Endothelial cell of umbilical vein (primary cell): ENCODE measurements at regions not wholly inside any gene's neighbourhood (a gene's known extent, or its start where the extent isn't known, plus 50 kb on each side); places are given as distances from the start of the nearest gene placed in this dataset.

Experiments
- BruUV-seq: library from RNA; stranded (reverse); fragments of 400-500 nt; replicated peaks from 2 replicates; lab custom pipeline; 2021; lab: Mats Ljungman, UMichigan
- CTCF ChIA-PET: fragments of 300-600, 350-600 bp; sonication (Branson Sonifier 250); formaldehyde crosslinking; loops from one replicate; lab custom pipeline; 2021; ENCODE audit warnings: antibody characterized with exemption, inconsistent platforms; lab: Charles Lee
- POLR2A ChIA-PET: fragments of 300-600, 350-600 bp; sonication (Branson Sonifier 250); formaldehyde crosslinking; loops from one replicate; lab custom pipeline; 2021; ENCODE audit warnings: antibody characterized with exemption, inconsistent platforms; lab: Charles Lee
- DNase-seq: peaks from one replicate; pipeline ENCODE4 v3.0.0-alpha.2; 2011; ENCODE audit warnings: low read depth, low spot score
- FAIRE-seq: peaks from 2 replicates; lab custom pipeline; 2011; peaks lifted over from hg19 to GRCh38; lab: Jason Lieb, UNC
- H2AFZ ChIP-seq: 2 replicates; pipeline ENCODE4 v1.6.0; 2012; ENCODE audit warnings: low read depth, low read length, control low read depth, inconsistent platforms
- H3K27ac ChIP-seq: 2 replicates; pipeline ENCODE4 v1.5.1; 2011; ENCODE audit warnings: low read depth, mild to moderate bottlenecking, control low read depth, low read length, moderate library complexity; ENCODE audit not compliant: insufficient read depth
- H3K27me3 ChIP-seq, 2 experiments: 2 replicates each; pipeline versions ENCODE4 v1.6.0 to v1.6.1; 2011; ENCODE audit warnings: low read length in 2 of 2, mixed read lengths in 1 of 2; ENCODE audit not compliant: control insufficient read depth in 2 of 2, insufficient read depth in 2 of 2
- H3K36me3 ChIP-seq, 2 experiments: 2 replicates in 1 of 2; 3 replicates in 1 of 2; pipeline ENCODE4 v1.5.1; 2011; ENCODE audit warnings: low read length in 2 of 2, mild to moderate bottlenecking in 1 of 2, moderate library complexity in 1 of 2; ENCODE audit not compliant: control insufficient read depth in 2 of 2, insufficient read depth in 2 of 2; ENCODE audit errors: extremely low read depth in 1 of 2
- H3K4me1 ChIP-seq: 3 replicates; pipeline ENCODE4 v1.5.1; 2011; ENCODE audit warnings: mild to moderate bottlenecking, low read length; ENCODE audit not compliant: control insufficient read depth, insufficient read depth; ENCODE audit errors: extremely low read depth
- H3K4me2 ChIP-seq: 2 replicates; pipeline ENCODE4 v1.6.1; 2011; ENCODE audit warnings: low read length, control low read depth, mixed read lengths; ENCODE audit not compliant: insufficient read depth
- H3K4me3 ChIP-seq, 3 experiments: fragments of 200-600 bp in 1 of 3; sonication (generic), shearing (Covaris generic) in 1 of 3; replicated peaks in 1 of 3; 2 replicates each; pipeline ENCODE4 v1.5.1; 2011 to 2016; ENCODE audit warnings: control low read depth in 3 of 3, low read length in 3 of 3, mild to moderate bottlenecking in 2 of 3, inconsistent platforms in 1 of 3, low read depth in 1 of 3, moderate library complexity in 1 of 3; ENCODE audit not compliant: insufficient read depth in 1 of 3
- H3K79me2 ChIP-seq: 2 replicates; pipeline ENCODE4 v1.6.0; 2012; ENCODE audit warnings: low read length, inconsistent platforms; ENCODE audit not compliant: control insufficient read depth, insufficient read depth
- H3K9ac ChIP-seq: replicated peaks from 2 replicates; pipeline ENCODE3; 2011; ENCODE audit warnings: low read length, control low read depth; ENCODE audit not compliant: insufficient read depth; ENCODE audit errors: extremely low read depth
- H3K9me1 ChIP-seq: replicated peaks from 3 replicates; pipeline ENCODE4 v1.6.0; 2011; ENCODE audit warnings: mild to moderate bottlenecking, low read length; ENCODE audit not compliant: control insufficient read depth, insufficient read depth; ENCODE audit errors: extremely low read depth
- H3K9me3 ChIP-seq: replicated peaks from 2 replicates; pipeline ENCODE4 v1.5.1; 2012; ENCODE audit warnings: low read length, inconsistent platforms; ENCODE audit not compliant: control insufficient read depth, insufficient read depth
- H4K20me1 ChIP-seq: replicated peaks from 2 replicates; pipeline ENCODE3; 2011; ENCODE audit warnings: mild to moderate bottlenecking, low read length; ENCODE audit not compliant: control insufficient read depth, insufficient read depth; ENCODE audit errors: extremely low read depth
- CTCF ChIP-seq, 2 donors: IDR thresholded peaks; 1 replicate in 1 of 2; 2 replicates in 1 of 2; pipeline ENCODE4 v1.5.1; 2011; ENCODE audit warnings: low read length in 2 of 2, mild to moderate bottlenecking in 2 of 2, moderate library complexity in 2 of 2, control low read depth in 1 of 2, inconsistent platforms in 1 of 2, low read depth in 1 of 2; ENCODE audit not compliant: insufficient read depth in 1 of 2; ENCODE audit errors: extremely low read depth in 1 of 2
- EZH2 ChIP-seq: IDR thresholded peaks from 2 replicates; pipeline ENCODE4 v1.6.1; 2012; ENCODE audit warnings: borderline replicate concordance, low read depth, mild to moderate bottlenecking, moderate library complexity, low read length, inconsistent platforms; ENCODE audit not compliant: severe bottlenecking
- FOS ChIP-seq: IDR thresholded peaks from 2 replicates; pipeline ENCODE4 v1.6.1; 2011; ENCODE audit warnings: mild to moderate bottlenecking, low read length, moderate library complexity, borderline replicate concordance; ENCODE audit not compliant: insufficient read depth
- JUN ChIP-seq: IDR thresholded peaks from 2 replicates; pipeline ENCODE4 v1.6.1; 2011; ENCODE audit warnings: borderline replicate concordance, low read depth; ENCODE audit not compliant: insufficient read length, insufficient read depth
- MAX ChIP-seq: IDR thresholded peaks from 2 replicates; pipeline ENCODE4 v1.6.1; 2011; ENCODE audit not compliant: insufficient read depth, insufficient read length
- MYC ChIP-seq: IDR thresholded peaks from one replicate; pipeline ENCODE4 v1.6.1; 2011; ENCODE audit warnings: mild to moderate bottlenecking, low read depth, low read length
- POLR2A ChIP-seq: IDR thresholded peaks from 2 replicates; pipeline ENCODE4 v1.6.1; 2012; ENCODE audit warnings: low read depth, mild to moderate bottlenecking, control low read depth, low read length
- POLR2AphosphoS5 ChIP-seq: IDR thresholded peaks from 2 replicates; pipeline ENCODE4 v1.6.1; 2012; ENCODE audit warnings: low read depth, mild to moderate bottlenecking, control low read depth, low read length, moderate library complexity; ENCODE audit not compliant: insufficient read depth
- dilution Hi-C: fragments of 300-500 bp; cut with MboI; formaldehyde crosslinking; loops from one replicate; pipeline ENCODE4 v1.15.0; 2019; ENCODE audit warnings: low sequenced_read_pairs; ENCODE audit not compliant: extremely low pct_ligation_motif_present
- intact Hi-C: fragments of 100-400 bp; cut with micrococcal nuclease; formaldehyde crosslinking; loops from one replicate; pipeline ENCODE4 v1.10.0; 2022

GRCh38 chr19:5237939-5238480 is 102.6 kb downstream of the PTPRS start:
- no peaks in the 10 kb centered on the region for H3K79me2 ChIP-seq
- H3K9me1 ChIP-seq, result no peaks in the 10 kb centered on the region
- no peak overlapping the region for H3K4me2 ChIP-seq
- DNase-seq (no peak), FAIRE-seq (no peak)
- H3K9me3 ChIP-seq, result no peaks in the 10 kb centered on the region
- intact Hi-C loops, result no loop called here
- no peak overlapping the region for H3K27ac ChIP-seq
- dilution Hi-C loops, result no loop called here
- no peak overlapping the region for H3K9ac ChIP-seq
- H4K20me1 ChIP-seq, result no peaks in the 10 kb centered on the region
- H2AFZ ChIP-seq, result no peak overlapping the region
- no TSS peak for BruUV-seq
- ChIA-PET CTCF (no interaction called here), POLR2A (no interaction called here)
- no peak overlapping the region for H3K4me3 ChIP-seq
- H3K36me3 ChIP-seq, result no peaks in the 10 kb centered on the region
- no peaks in the 10 kb centered on the region for H3K27me3 ChIP-seq
- no peak for TF ChIP-seq MAX
- TF ChIP-seq FOS, result no peak
- no peak for TF ChIP-seq EZH2
- no peak for TF ChIP-seq POLR2A
- no peak for TF ChIP-seq CTCF (IDR thresholded peaks at IDR 0.05; ENCODE audit: extremely low read depth in 1 of 2, insufficient read depth in 1 of 2, low read depth in 1 of 2, low read length in 2 of 2)
- TF ChIP-seq MYC, result no peak
- TF ChIP-seq POLR2AphosphoS5, result no peak
- TF ChIP-seq JUN, result no peak
- no peaks in the 10 kb centered on the region for H3K4me1 ChIP-seq
